Vagina (tissue), 2 donors: ENCODE measurements at regions not wholly inside any gene's neighbourhood (a gene's known extent, or its start where the extent isn't known, plus 50 kb on each side); places are given as distances from the start of the nearest gene placed in this dataset.

Experiments
- POLR2A ChIP-seq, 2 donors: fragments of 450-650 bp; IDR thresholded peaks; one replicate each; pipeline ENCODE4 v1.6.1; 2017; ENCODE audit warnings: antibody characterized with exemption in 2 of 2, mild to moderate bottlenecking in 2 of 2, moderate library complexity in 2 of 2
- POLR2AphosphoS5 ChIP-seq, 2 donors: sonication (generic); formaldehyde crosslinking; IDR thresholded peaks; one replicate each; pipeline ENCODE4 v1.9.0; 2017; ENCODE audit warnings: antibody characterized with exemption in 2 of 2, mild to moderate bottlenecking in 2 of 2, low read depth in 1 of 2; ENCODE audit not compliant: insufficient read depth in 1 of 2
- TF ChIP-seq, protein P1 (sequence below), 3 experiments: fragments of 450-650 bp in 2 of 3; fragments of 200-600 bp in 1 of 3; sonication (generic) in 1 of 3; IDR thresholded peaks; one replicate each; pipeline ENCODE4 v1.5.1; 2017 to 2019; ENCODE audit warnings: antibody characterized with exemption in 3 of 3, mild to moderate bottlenecking in 2 of 3, moderate library complexity in 2 of 3

DNA sequence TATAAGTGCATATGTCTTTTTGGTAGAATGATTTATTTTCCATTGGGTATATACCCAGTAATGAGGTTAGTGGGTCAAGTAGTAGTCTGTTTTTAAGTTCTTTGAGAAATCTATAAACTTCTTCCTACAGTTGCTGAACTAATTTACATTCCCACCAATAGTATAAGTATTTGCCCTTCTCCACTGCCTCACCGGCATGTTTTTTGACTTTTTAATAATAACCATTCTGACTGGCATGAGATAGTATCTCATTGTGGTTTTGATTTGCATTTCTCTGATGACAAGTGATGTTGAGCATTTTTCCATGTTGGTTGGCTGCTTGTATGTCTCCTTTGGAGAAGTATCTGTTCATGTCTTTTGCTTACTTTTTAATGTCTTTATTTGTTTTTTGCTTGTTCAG lies 94.1 kb upstream of the TP63 start:
- TF ChIP-seq, protein P1, sequence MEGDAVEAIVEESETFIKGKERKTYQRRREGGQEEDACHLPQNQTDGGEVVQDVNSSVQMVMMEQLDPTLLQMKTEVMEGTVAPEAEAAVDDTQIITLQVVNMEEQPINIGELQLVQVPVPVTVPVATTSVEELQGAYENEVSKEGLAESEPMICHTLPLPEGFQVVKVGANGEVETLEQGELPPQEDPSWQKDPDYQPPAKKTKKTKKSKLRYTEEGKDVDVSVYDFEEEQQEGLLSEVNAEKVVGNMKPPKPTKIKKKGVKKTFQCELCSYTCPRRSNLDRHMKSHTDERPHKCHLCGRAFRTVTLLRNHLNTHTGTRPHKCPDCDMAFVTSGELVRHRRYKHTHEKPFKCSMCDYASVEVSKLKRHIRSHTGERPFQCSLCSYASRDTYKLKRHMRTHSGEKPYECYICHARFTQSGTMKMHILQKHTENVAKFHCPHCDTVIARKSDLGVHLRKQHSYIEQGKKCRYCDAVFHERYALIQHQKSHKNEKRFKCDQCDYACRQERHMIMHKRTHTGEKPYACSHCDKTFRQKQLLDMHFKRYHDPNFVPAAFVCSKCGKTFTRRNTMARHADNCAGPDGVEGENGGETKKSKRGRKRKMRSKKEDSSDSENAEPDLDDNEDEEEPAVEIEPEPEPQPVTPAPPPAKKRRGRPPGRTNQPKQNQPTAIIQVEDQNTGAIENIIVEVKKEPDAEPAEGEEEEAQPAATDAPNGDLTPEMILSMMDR (IDR thresholded peaks at IDR 0.05): no peak
- no peak for TF ChIP-seq POLR2A (IDR thresholded peaks at IDR 0.05)
- no peak for TF ChIP-seq POLR2AphosphoS5 (IDR thresholded peaks at IDR 0.05; ENCODE audit: insufficient read depth in 1 of 2, low read depth in 1 of 2)
